C4-2B (cell line): ENCODE measurements at regions not wholly inside any gene's neighbourhood (a gene's known extent, or its start where the extent isn't known, plus 50 kb on each side); places are given as distances from the start of the nearest gene placed in this dataset.

Experiments used
- ZFX ChIP-seq: fragments of 450-650 bp; IDR thresholded peaks from 2 replicates; pipeline ENCODE4 v1.6.1; 2017
- TF ChIP-seq, protein P1 (sequence below): fragments of 450-650 bp; conservative IDR thresholded peaks from 2 replicates; pipeline ENCODE4 v1.5.1; 2017; ENCODE audit warnings: mild to moderate bottlenecking

DNA sequence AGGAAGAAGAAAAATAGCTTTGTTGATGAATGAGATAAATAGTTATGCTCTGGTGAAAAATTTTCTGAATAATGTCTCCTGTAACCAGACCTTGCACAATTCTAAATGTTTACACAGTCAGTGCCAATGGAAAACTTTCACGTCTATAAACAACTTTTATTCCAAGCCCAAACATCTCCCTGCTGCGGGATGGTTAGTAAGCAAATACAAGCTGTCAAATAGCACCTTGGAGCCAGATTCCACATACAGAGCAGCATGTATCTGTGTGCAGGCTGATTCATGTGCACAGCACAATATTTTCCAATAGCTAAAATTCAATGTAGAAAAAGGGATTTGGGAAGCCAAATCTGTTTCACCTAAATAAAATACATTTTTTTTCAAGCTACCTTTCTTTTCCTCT is 813.3 kb downstream of the HACE1 start:
- TF ChIP-seq, protein P1, sequence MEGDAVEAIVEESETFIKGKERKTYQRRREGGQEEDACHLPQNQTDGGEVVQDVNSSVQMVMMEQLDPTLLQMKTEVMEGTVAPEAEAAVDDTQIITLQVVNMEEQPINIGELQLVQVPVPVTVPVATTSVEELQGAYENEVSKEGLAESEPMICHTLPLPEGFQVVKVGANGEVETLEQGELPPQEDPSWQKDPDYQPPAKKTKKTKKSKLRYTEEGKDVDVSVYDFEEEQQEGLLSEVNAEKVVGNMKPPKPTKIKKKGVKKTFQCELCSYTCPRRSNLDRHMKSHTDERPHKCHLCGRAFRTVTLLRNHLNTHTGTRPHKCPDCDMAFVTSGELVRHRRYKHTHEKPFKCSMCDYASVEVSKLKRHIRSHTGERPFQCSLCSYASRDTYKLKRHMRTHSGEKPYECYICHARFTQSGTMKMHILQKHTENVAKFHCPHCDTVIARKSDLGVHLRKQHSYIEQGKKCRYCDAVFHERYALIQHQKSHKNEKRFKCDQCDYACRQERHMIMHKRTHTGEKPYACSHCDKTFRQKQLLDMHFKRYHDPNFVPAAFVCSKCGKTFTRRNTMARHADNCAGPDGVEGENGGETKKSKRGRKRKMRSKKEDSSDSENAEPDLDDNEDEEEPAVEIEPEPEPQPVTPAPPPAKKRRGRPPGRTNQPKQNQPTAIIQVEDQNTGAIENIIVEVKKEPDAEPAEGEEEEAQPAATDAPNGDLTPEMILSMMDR, result no peak
- TF ChIP-seq ZFX, result no peak
